ENCODE measurements at regions not wholly inside any gene's neighbourhood (a gene's known extent, or its start where the extent isn't known, plus 50 kb on each side); places are given as distances from the start of the nearest gene placed in this dataset.

GRCh38 chr20:63145156-63145555, 70.8 kb downstream of the YTHDF1 start:
- no peak for TF ChIP-seq CTCF (IDR thresholded peaks at IDR 0.05; ENCODE audit: extremely low read depth, missing control alignments)

DNA sequence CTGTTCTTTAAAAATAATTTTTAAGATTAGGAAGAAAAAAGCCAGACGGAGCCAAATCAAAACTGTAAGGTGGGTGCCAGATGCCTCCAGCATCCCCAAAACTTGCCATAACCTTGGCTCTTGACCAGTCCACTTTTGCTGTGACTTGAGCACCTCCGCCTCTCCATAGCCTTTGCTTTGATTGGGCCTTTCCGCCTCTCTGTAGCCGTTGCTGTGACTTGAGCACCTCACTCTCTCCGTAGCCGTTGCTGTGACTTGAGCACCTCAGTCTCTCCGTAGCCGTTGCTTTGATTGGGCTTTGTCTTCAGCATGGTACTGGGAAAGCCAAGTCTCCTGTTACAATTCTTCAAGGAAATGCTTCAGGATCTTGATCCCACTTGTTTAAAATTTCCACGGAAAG, 73.0 kb downstream of the YTHDF1 start:
- no peak for TF ChIP-seq CTCF (IDR thresholded peaks at IDR 0.05; ENCODE audit: extremely low read depth, missing control alignments)
- no peak for DNase-seq (ENCODE audit: low spot score)

More at GRCh38 chr20:63145156-63145555, 70.8 kb downstream of the YTHDF1 start:
- no peak for DNase-seq (ENCODE audit: low spot score)

- TF ChIP-seq CTCF (IDR thresholded peaks at IDR 0.05; ENCODE audit: extremely low read depth, missing control alignments): no peak
Observed at GRCh38 chr20:63141531-63141930, 74.4 kb downstream of the YTHDF1 start.

GRCh38 chr20:63140514-63141433, 75.2 kb downstream of the YTHDF1 start:
- TF ChIP-seq CTCF (IDR thresholded peaks at IDR 0.05; ENCODE audit: extremely low read depth, missing control alignments): no peak
- DNase-seq (ENCODE audit: low spot score): no peak

More at GRCh38 chr20:63141531-63141930, 74.4 kb downstream of the YTHDF1 start:
- no peak for DNase-seq (ENCODE audit: low spot score)

DNA sequence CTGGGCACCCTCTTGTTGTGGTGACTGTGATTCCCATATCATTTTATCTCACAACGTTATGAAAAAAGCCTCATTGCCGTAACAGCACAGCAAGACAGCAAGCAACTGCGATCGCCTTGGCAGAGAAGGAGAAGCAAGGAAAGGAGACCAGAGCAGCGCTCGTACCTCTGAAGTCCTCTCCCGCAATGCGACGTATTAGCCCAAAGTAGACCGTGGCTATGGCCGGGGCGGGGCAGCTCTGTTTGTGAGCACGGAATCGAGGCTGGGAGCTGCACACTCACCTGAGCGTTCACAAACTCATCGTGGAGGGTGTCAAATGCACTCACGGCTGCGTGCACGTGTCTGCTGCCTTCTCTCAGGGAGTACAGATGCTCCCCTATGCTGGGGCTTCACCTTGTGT, 76.1 kb downstream of the YTHDF1 start:
- no peak for DNase-seq (ENCODE audit: low spot score)
- no peak for TF ChIP-seq CTCF (IDR thresholded peaks at IDR 0.05; ENCODE audit: extremely low read depth, missing control alignments)

DNA sequence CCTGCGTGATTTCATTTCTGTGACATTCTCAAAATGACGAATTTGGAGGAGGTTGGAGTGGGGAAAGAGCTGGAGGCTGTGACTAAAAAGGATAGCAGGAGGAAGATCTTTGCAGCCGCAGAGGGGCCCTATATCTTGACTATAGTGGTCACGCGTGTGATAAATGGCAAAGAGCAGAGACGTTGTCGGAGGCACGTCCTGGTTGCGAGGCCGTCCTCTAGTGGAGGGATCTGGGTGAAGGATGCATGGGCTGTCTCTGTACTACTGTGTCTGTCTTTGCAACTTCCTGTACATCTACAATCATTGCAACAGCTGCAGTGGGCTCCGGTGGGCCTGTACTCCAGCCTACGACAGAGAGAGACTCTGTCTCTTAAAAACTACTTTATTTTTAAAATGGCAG, 76.6 kb downstream of the YTHDF1 start:
- DNase-seq (ENCODE audit: low spot score): no peak
- TF ChIP-seq CTCF (IDR thresholded peaks at IDR 0.05; ENCODE audit: extremely low read depth, missing control alignments): no peak

GRCh38 chr20:63138855-63139341, 77.0 kb downstream of the YTHDF1 start:
- no peak for DNase-seq (ENCODE audit: low spot score)

More at GRCh38 chr20:63138855-63139341, 77.0 kb downstream of the YTHDF1 start:
- no peak for TF ChIP-seq CTCF (IDR thresholded peaks at IDR 0.05; ENCODE audit: extremely low read depth, missing control alignments)
